IMR-90 (cell line): ENCODE measurements at regions not wholly inside any gene's neighbourhood (a gene's known extent, or its start where the extent isn't known, plus 50 kb on each side); places are given as distances from the start of the nearest gene placed in this dataset.

Experiments used
- ATAC-seq: fragments of 200-7000 bp; cut with Tn5 transposase; 2 replicates; pipeline ENCODE4 v1.9.1; 2020; ENCODE audit warnings: low read depth, mild to moderate bottlenecking, moderate library complexity
- BruUV-seq: library from RNA; stranded (reverse); fragments of 400-500 nt; replicated peaks from 2 replicates; lab custom pipeline; 2021; lab: Mats Ljungman, UMichigan
- CTCF ChIA-PET: fragments of 300-600 bp; formaldehyde crosslinking; extraction: SDS; loops from one replicate; lab custom pipeline; 2021; ENCODE audit warnings: antibody characterized with exemption; lab: Yijun Ruan, JAX
- POLR2A ChIA-PET: fragments of 300-600 bp; sonication (Branson Sonifier 250); formaldehyde crosslinking; loops from one replicate; lab custom pipeline; 2022; ENCODE audit warnings: antibody characterized with exemption; ENCODE audit not compliant: unreplicated experiment; lab: Charles Lee
- DNase-seq: peaks from one replicate; pipeline ENCODE4 v3.0.0; 2013
- H2AFZ ChIP-seq: replicated peaks from 2 replicates; pipeline ENCODE3; 2013; ENCODE audit warnings: low read length, mild to moderate bottlenecking; ENCODE audit not compliant: poor library complexity
- H2AK5ac ChIP-seq: 2 replicates; pipeline ENCODE4 v1.6.1; 2013; ENCODE audit warnings: low read depth, low read length, inconsistent platforms
- H2AK9ac ChIP-seq: replicated peaks from 2 replicates; pipeline ENCODE3; 2013; ENCODE audit warnings: mild to moderate bottlenecking, low read depth, low read length, moderate library complexity; ENCODE audit not compliant: poor library complexity
- H2BK120ac ChIP-seq: 2 replicates; pipeline ENCODE4 v1.6.1; 2013; ENCODE audit warnings: low read depth, low read length, inconsistent platforms
- H2BK15ac ChIP-seq: 3 replicates; pipeline ENCODE4 v1.6.1; 2013; ENCODE audit warnings: low read depth, low read length, inconsistent platforms
- H2BK20ac ChIP-seq: 2 replicates; pipeline ENCODE4 v1.6.1; 2013; ENCODE audit warnings: low read depth, mild to moderate bottlenecking, inconsistent platforms, low read length, moderate library complexity
- H2BK5ac ChIP-seq: 2 replicates; pipeline ENCODE4 v1.6.1; 2013; ENCODE audit warnings: mild to moderate bottlenecking, low read depth, low read length, inconsistent platforms; ENCODE audit not compliant: poor library complexity, severe bottlenecking
- H3K14ac ChIP-seq: replicated peaks from 2 replicates; pipeline ENCODE4 v1.6.1; 2013; ENCODE audit warnings: low read depth, low read length, inconsistent platforms
- H3K18ac ChIP-seq: 2 replicates; pipeline ENCODE4 v1.6.1; 2013; ENCODE audit warnings: low read depth, low read length, control low read depth
- H3K23ac ChIP-seq: 2 replicates; pipeline ENCODE4 v1.6.1; 2013; ENCODE audit warnings: low read depth, low read length, inconsistent platforms
- H3K27ac ChIP-seq: 2 replicates; pipeline ENCODE4 v1.5.1; 2013; ENCODE audit warnings: mild to moderate bottlenecking, control low read depth, low read length; ENCODE audit not compliant: insufficient read depth
- H3K27me3 ChIP-seq: 2 replicates; pipeline ENCODE4 v1.6.1; 2013; ENCODE audit warnings: low read length; ENCODE audit not compliant: control insufficient read depth, insufficient read depth
- H3K36me3 ChIP-seq: 2 replicates; pipeline ENCODE4 v1.6.1; 2013; ENCODE audit warnings: low read length, mixed read lengths; ENCODE audit not compliant: control insufficient read depth, insufficient read depth
- H3K4ac ChIP-seq: 2 replicates; pipeline ENCODE4 v1.6.1; 2013; ENCODE audit warnings: low read depth, low read length, inconsistent platforms
- H3K4me1 ChIP-seq: 2 replicates; pipeline ENCODE4 v1.6.1; 2013; ENCODE audit warnings: low read length, mixed read lengths; ENCODE audit not compliant: control insufficient read depth, insufficient read depth
- H3K4me2 ChIP-seq: 2 replicates; pipeline ENCODE4 v1.6.1; 2013; ENCODE audit warnings: low read depth, mild to moderate bottlenecking, control low read depth, low read length, moderate library complexity
- H3K4me3 ChIP-seq: 2 replicates; pipeline ENCODE4 v1.5.1; 2013; ENCODE audit warnings: low read depth, mild to moderate bottlenecking, control low read depth, low read length, moderate library complexity; ENCODE audit not compliant: insufficient read depth
- H3K56ac ChIP-seq: 2 replicates; pipeline ENCODE4 v1.6.1; 2013; ENCODE audit warnings: low read length, inconsistent platforms; ENCODE audit not compliant: insufficient read depth; ENCODE audit errors: extremely low read depth
- H3K79me1 ChIP-seq, 2 experiments: 2 replicates each; pipeline ENCODE4 v1.6.1; 2013; ENCODE audit warnings: low read length in 2 of 2, inconsistent platforms in 1 of 2, low read depth in 1 of 2
- H3K9ac ChIP-seq: 2 replicates; pipeline ENCODE4 v1.6.1; 2013; ENCODE audit warnings: low read depth, low read length, control low read depth
- H3K9me1 ChIP-seq: 2 replicates; pipeline ENCODE4 v1.6.1; 2013; ENCODE audit warnings: low read length, inconsistent platforms; ENCODE audit not compliant: insufficient read depth
- H3K9me3 ChIP-seq: 2 replicates; pipeline ENCODE4 v1.6.1; 2013; ENCODE audit warnings: low read length; ENCODE audit not compliant: control insufficient read depth, insufficient read depth
- H4K20me1 ChIP-seq: 2 replicates; pipeline ENCODE4 v1.6.1; 2013; ENCODE audit warnings: low read length, inconsistent platforms; ENCODE audit not compliant: insufficient read depth
- H4K5ac ChIP-seq: 2 replicates; pipeline ENCODE4 v1.6.1; 2013; ENCODE audit warnings: mild to moderate bottlenecking, low read depth, low read length, control low read depth
- H4K8ac ChIP-seq, 2 experiments: 2 replicates each; pipeline ENCODE4 v1.6.1; 2013; ENCODE audit warnings: low read depth in 2 of 2, low read length in 2 of 2, control low read depth in 1 of 2, inconsistent platforms in 1 of 2
- H4K91ac ChIP-seq: 2 replicates; pipeline ENCODE4 v1.6.1; 2013; ENCODE audit warnings: low read depth, low read length, inconsistent platforms; ENCODE audit not compliant: insufficient read depth
- BHLHE40 ChIP-seq: fragments of 150-350 bp; IDR thresholded peaks from 2 replicates; pipeline ENCODE4 v1.6.1; 2016; ENCODE audit warnings: mild to moderate bottlenecking, low read depth, low read length
- CEBPB ChIP-seq: IDR thresholded peaks from 2 replicates; pipeline ENCODE4 v1.6.1; 2012; ENCODE audit warnings: low read depth, low read length, improper control_type of control experiment
- CHD1 ChIP-seq: IDR thresholded peaks from 2 replicates; pipeline ENCODE4 v1.6.1; 2012; ENCODE audit warnings: low read depth, low read length, improper control_type of control experiment
- FOS ChIP-seq: fragments of 150-350 bp; IDR thresholded peaks from 2 replicates; pipeline ENCODE4 v1.6.1; 2016; ENCODE audit warnings: low read depth, low read length
- MAFK ChIP-seq: IDR thresholded peaks from 2 replicates; pipeline ENCODE4 v1.6.1; 2012; ENCODE audit warnings: low read depth, low read length, improper control_type of control experiment
- MAZ ChIP-seq: IDR thresholded peaks from 2 replicates; pipeline ENCODE4 v1.6.1; 2012; ENCODE audit warnings: low read depth, mild to moderate bottlenecking, low read length, improper control_type of control experiment, moderate library complexity, borderline replicate concordance
- MXI1 ChIP-seq: IDR thresholded peaks from 2 replicates; pipeline ENCODE4 v1.6.1; 2012; ENCODE audit warnings: low read depth, mild to moderate bottlenecking, low read length, moderate library complexity, borderline replicate concordance
- NFE2L2 ChIP-seq: fragments of 150-350 bp; IDR thresholded peaks from 2 replicates; pipeline ENCODE4 v1.6.1; 2016; ENCODE audit warnings: low read depth, mild to moderate bottlenecking, low read length
- POLR2A ChIP-seq: IDR thresholded peaks from 2 replicates; pipeline ENCODE4 v1.6.1; 2012; ENCODE audit warnings: mild to moderate bottlenecking, low read depth, low read length
- RAD21 ChIP-seq: IDR thresholded peaks from 2 replicates; pipeline ENCODE4 v1.6.1; 2012; ENCODE audit warnings: low read length, improper control_type of control experiment
- RCOR1 ChIP-seq: IDR thresholded peaks from 2 replicates; pipeline ENCODE4 v1.6.1; 2012; ENCODE audit warnings: mild to moderate bottlenecking, low read length, improper control_type of control experiment; ENCODE audit not compliant: insufficient replicate concordance
- RFX5 ChIP-seq: IDR thresholded peaks from 2 replicates; pipeline ENCODE4 v1.8.0; 2012; ENCODE audit warnings: low read depth, mild to moderate bottlenecking, low read length, moderate library complexity
- SMC3 ChIP-seq: fragments of 150-350 bp; IDR thresholded peaks from 2 replicates; pipeline ENCODE4 v1.6.1; 2016; ENCODE audit warnings: low read depth, mild to moderate bottlenecking, antibody characterized with exemption, low read length, moderate library complexity
- USF2 ChIP-seq: fragments of 150-350 bp; IDR thresholded peaks from 2 replicates; pipeline ENCODE4 v1.6.1; 2017; ENCODE audit warnings: mild to moderate bottlenecking, antibody characterized with exemption, low read length, low read depth
- WGBS, 2 experiments: methylation state at CpG; one replicate each; pipeline versions ENCODE4 v1.1.5 to v1.1.7; 2013; ENCODE audit warnings: missing lambda C conversion rate in 2 of 2; ENCODE audit not compliant: insufficient read length in 1 of 2; ENCODE audit errors: extremely low coverage in 2 of 2; 5-methylcytosine and 5-hydroxymethylcytosine counted together
- dilution Hi-C: fragments of 300-500 bp; cut with HindIII; formaldehyde crosslinking; loops from one replicate; pipeline ENCODE4 v1.14.3; 2018; ENCODE audit warnings: low sequenced_read_pairs; ENCODE audit not compliant: unreplicated experiment
- in situ Hi-C: fragments of 300-500 bp; cut with MboI; formaldehyde crosslinking; loops from 3 replicates; pipeline ENCODE4 v1.14.3; 2019; ENCODE audit warnings: low sequenced_read_pairs, inconsistent platforms, mixed read lengths
- intact Hi-C: fragments of 100-400 bp; cut with micrococcal nuclease; formaldehyde crosslinking; loops from 2 replicates; pipeline ENCODE4 v1.10.0; 2022
- TF ChIP-seq, protein P1 (sequence below): conservative IDR thresholded peaks from 2 replicates; pipeline ENCODE4 v1.5.1; 2012; ENCODE audit warnings: mild to moderate bottlenecking, low read depth, low read length, improper control_type of control experiment
- TF ChIP-seq, protein P2 (sequence below): fragments of 150-350 bp; IDR thresholded peaks from 2 replicates; pipeline ENCODE4 v1.6.1; 2016; ENCODE audit warnings: low read depth, mild to moderate bottlenecking, low read length, moderate library complexity, borderline replicate concordance

- POLR2A ChIA-PET = no interaction called here
- CTCF ChIA-PET = no interaction called here
- no peaks in the 10 kb centered on the region for H4K20me1 ChIP-seq
- H2AFZ ChIP-seq = no peak overlapping the region
- no peak overlapping the region for H4K8ac ChIP-seq
- no peak overlapping the region for H4K5ac ChIP-seq
- BruUV-seq = no TSS peak
- no peak overlapping the region for H3K4me2 ChIP-seq
- H3K36me3 ChIP-seq = no peaks in the 10 kb centered on the region
- intact Hi-C loops (no loop called here), in situ Hi-C loops (no loop called here), dilution Hi-C loops (no loop called here)
- H2BK5ac ChIP-seq = no peak overlapping the region
- H3K14ac ChIP-seq = no peak overlapping the region
- no peak overlapping the region for H3K9ac ChIP-seq
- H3K23ac ChIP-seq = no peak overlapping the region
- TF ChIP-seq RFX5 (no peak), CHD1 (no peak), USF2 (no peak), MXI1 (no peak), RAD21 (no peak), MAZ (no peak), CEBPB (no peak), NFE2L2 (no peak), MAFK (no peak), FOS (no peak), RCOR1 (no peak), SMC3 (no peak), POLR2A (no peak), BHLHE40 (no peak)
- TF ChIP-seq, protein P1, sequence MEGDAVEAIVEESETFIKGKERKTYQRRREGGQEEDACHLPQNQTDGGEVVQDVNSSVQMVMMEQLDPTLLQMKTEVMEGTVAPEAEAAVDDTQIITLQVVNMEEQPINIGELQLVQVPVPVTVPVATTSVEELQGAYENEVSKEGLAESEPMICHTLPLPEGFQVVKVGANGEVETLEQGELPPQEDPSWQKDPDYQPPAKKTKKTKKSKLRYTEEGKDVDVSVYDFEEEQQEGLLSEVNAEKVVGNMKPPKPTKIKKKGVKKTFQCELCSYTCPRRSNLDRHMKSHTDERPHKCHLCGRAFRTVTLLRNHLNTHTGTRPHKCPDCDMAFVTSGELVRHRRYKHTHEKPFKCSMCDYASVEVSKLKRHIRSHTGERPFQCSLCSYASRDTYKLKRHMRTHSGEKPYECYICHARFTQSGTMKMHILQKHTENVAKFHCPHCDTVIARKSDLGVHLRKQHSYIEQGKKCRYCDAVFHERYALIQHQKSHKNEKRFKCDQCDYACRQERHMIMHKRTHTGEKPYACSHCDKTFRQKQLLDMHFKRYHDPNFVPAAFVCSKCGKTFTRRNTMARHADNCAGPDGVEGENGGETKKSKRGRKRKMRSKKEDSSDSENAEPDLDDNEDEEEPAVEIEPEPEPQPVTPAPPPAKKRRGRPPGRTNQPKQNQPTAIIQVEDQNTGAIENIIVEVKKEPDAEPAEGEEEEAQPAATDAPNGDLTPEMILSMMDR = no peak
- TF ChIP-seq, protein P2, sequence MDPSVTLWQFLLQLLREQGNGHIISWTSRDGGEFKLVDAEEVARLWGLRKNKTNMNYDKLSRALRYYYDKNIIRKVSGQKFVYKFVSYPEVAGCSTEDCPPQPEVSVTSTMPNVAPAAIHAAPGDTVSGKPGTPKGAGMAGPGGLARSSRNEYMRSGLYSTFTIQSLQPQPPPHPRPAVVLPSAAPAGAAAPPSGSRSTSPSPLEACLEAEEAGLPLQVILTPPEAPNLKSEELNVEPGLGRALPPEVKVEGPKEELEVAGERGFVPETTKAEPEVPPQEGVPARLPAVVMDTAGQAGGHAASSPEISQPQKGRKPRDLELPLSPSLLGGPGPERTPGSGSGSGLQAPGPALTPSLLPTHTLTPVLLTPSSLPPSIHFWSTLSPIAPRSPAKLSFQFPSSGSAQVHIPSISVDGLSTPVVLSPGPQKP = no peak
- DNase-seq (no peak), ATAC-seq (no peak)
- H3K27ac ChIP-seq = no peak overlapping the region
- no peak overlapping the region for H2BK120ac ChIP-seq
- H2BK20ac ChIP-seq = no peak overlapping the region
- peaks cover 17% of the 10 kb centered on the region for H3K9me3 ChIP-seq
- no peak overlapping the region for H3K4me3 ChIP-seq
- no peak overlapping the region for H2BK15ac ChIP-seq
- H3K9me1 ChIP-seq = no peaks in the 10 kb centered on the region
- no peak overlapping the region for H3K18ac ChIP-seq
- H2AK5ac ChIP-seq = no peak overlapping the region
- H3K79me1 ChIP-seq = no peaks in the 10 kb centered on the region
- H3K27me3 ChIP-seq = no peaks in the 10 kb centered on the region
- no peak overlapping the region for H3K4ac ChIP-seq
- no peak overlapping the region for H2AK9ac ChIP-seq
- no peak overlapping the region for H4K91ac ChIP-seq
- H3K56ac ChIP-seq = no peak overlapping the region
- WGBS, 2 experiments = no CpG with 5 or more reads among the region's 4 CpGs
- H3K4me1 ChIP-seq = no peaks in the 10 kb centered on the region
Measured at GRCh38 chr2:5042666-5043440, 649.3 kb upstream of the SOX11 start.
